WTC11 (cell line): ENCODE measurements at regions not wholly inside any gene's neighbourhood (a gene's known extent, or its start where the extent isn't known, plus 50 kb on each side); places are given as distances from the start of the nearest gene placed in this dataset.
A peak's percentile ranks its signal among the peaks of the same experiment; 100 is the strongest.

Experiments used
- ATAC-seq: fragments of 200-7000 bp; cut with Tn5 transposase; 2 replicates; pipeline ENCODE4 v1.10.0; 2021; ENCODE audit warnings: mild to moderate bottlenecking, moderate library complexity
- CTCF ChIA-PET: fragments of 300-600 bp; sonication (Branson Sonifier 250); formaldehyde crosslinking; loops from one replicate; lab custom pipeline; 2021; ENCODE audit warnings: antibody characterized with exemption; lab: Charles Lee
- POLR2A ChIA-PET: fragments of 350-600 bp; sonication (Branson Sonifier 250); formaldehyde crosslinking; loops from one replicate; lab custom pipeline; 2021; ENCODE audit warnings: antibody characterized with exemption; lab: Charles Lee
- DNase-seq: peaks from one replicate; pipeline ENCODE4 v3.0.0; 2021; ENCODE audit warnings: low spot score
- H3K27ac Mint-ChIP-seq: 2 replicates; pipeline ENCODE4 v1.8.0; 2021; ENCODE audit warnings: mixed read lengths
- H3K27me3 Mint-ChIP-seq: 2 replicates; pipeline ENCODE4 v1.8.0; 2021; ENCODE audit warnings: low read depth, mild to moderate bottlenecking, moderate library complexity, mixed read lengths
- H3K36me3 Mint-ChIP-seq: 2 replicates; pipeline ENCODE4 v1.8.0; 2021; ENCODE audit warnings: mixed read lengths
- H3K4me1 Mint-ChIP-seq: 2 replicates; pipeline ENCODE4 v1.8.0; 2022; ENCODE audit warnings: mixed read lengths
- H3K4me3 Mint-ChIP-seq: 2 replicates; pipeline ENCODE4 v1.8.0; 2021; ENCODE audit warnings: mild to moderate bottlenecking, moderate library complexity, mixed read lengths
- H3K9me3 Mint-ChIP-seq: 2 replicates; pipeline ENCODE4 v1.8.0; 2021; ENCODE audit warnings: mixed read lengths
- ESRRA ChIP-seq: sonication (generic); formaldehyde crosslinking; IDR thresholded peaks from 2 replicates; pipeline ENCODE4 v1.8.1; 2022; ENCODE audit warnings: mild to moderate bottlenecking, missing genetic modification reagents, borderline replicate concordance
- FOXJ3 ChIP-seq: sonication (generic); formaldehyde crosslinking; IDR thresholded peaks from 2 replicates; pipeline ENCODE4 v1.9.0; 2021; ENCODE audit warnings: missing genetic modification reagents, mild to moderate bottlenecking, borderline replicate concordance
- FOXP1 ChIP-seq: sonication (generic); formaldehyde crosslinking; IDR thresholded peaks from 2 replicates; pipeline ENCODE4 v1.8.0; 2022; ENCODE audit warnings: missing genetic modification reagents, mild to moderate bottlenecking, moderate library complexity, borderline replicate concordance
- HMGA2 ChIP-seq: fragments of 250-450 bp; sonication (Bioruptor Pico); IDR thresholded peaks from 2 replicates; pipeline ENCODE4 v1.4.0; 2021; ENCODE audit warnings: mild to moderate bottlenecking, moderate library complexity
- JUN ChIP-seq: sonication (generic); formaldehyde crosslinking; IDR thresholded peaks from 2 replicates; pipeline ENCODE4 v1.8.0; 2023; ENCODE audit warnings: mild to moderate bottlenecking, missing genetic modification reagents
- MYBL2 ChIP-seq: sonication (generic); formaldehyde crosslinking; IDR thresholded peaks from 2 replicates; pipeline ENCODE4 v1.8.1; 2023; ENCODE audit warnings: mild to moderate bottlenecking, moderate library complexity, missing genetic modification reagents
- NR1H2 ChIP-seq: sonication (generic); formaldehyde crosslinking; IDR thresholded peaks from 2 replicates; pipeline ENCODE4 v1.9.0; 2021; ENCODE audit warnings: mild to moderate bottlenecking, moderate library complexity, missing genetic modification reagents
- NR2C2 ChIP-seq: sonication (generic); formaldehyde crosslinking; IDR thresholded peaks from 2 replicates; pipeline ENCODE4 v1.8.0; 2022; ENCODE audit warnings: mild to moderate bottlenecking, missing genetic modification reagents
- TCF7 ChIP-seq: sonication (generic); formaldehyde crosslinking; IDR thresholded peaks from 2 replicates; pipeline ENCODE4 v1.8.0; 2022; ENCODE audit warnings: mild to moderate bottlenecking, low read depth, missing genetic modification reagents, moderate library complexity
- ZNF121 ChIP-seq: sonication (generic); formaldehyde crosslinking; IDR thresholded peaks from 2 replicates; pipeline ENCODE4 v1.8.0; 2023; ENCODE audit warnings: missing genetic modification reagents
- ZNF263 ChIP-seq: sonication (generic); formaldehyde crosslinking; IDR thresholded peaks from 2 replicates; pipeline ENCODE4 v1.8.1; 2022; ENCODE audit warnings: low read depth, mild to moderate bottlenecking, moderate library complexity, missing genetic modification reagents
- ZNF416 ChIP-seq: fragments of 250-450 bp; sonication (Bioruptor Pico); IDR thresholded peaks from 2 replicates; pipeline ENCODE4 v1.9.0; 2021; ENCODE audit warnings: mild to moderate bottlenecking, inconsistent platforms
- ZNF423 ChIP-seq: fragments of 250-450 bp; sonication (Bioruptor Pico); IDR thresholded peaks from 2 replicates; pipeline ENCODE4 v2.1.2; 2022; ENCODE audit warnings: mild to moderate bottlenecking, moderate library complexity
- TF ChIP-seq, protein P1 (sequence below): fragments of 200-600 bp; IDR thresholded peaks from 2 replicates; pipeline ENCODE4 v1.8.0; 2022; ENCODE audit warnings: antibody characterized with exemption
- TF ChIP-seq, protein P2 (sequence below): sonication (generic); formaldehyde crosslinking; IDR thresholded peaks from 2 replicates; pipeline ENCODE4 v1.8.1; 2022; ENCODE audit warnings: mild to moderate bottlenecking, moderate library complexity, missing genetic modification reagents
- TF ChIP-seq, protein P3 (sequence below): sonication (generic); formaldehyde crosslinking; IDR thresholded peaks from 2 replicates; pipeline ENCODE4 v1.8.1; 2022; ENCODE audit warnings: mild to moderate bottlenecking, missing genetic modification reagents, moderate library complexity, borderline replicate concordance
- TF ChIP-seq, protein P4 (sequence below): fragments of 250-450 bp; sonication (Bioruptor Pico); IDR thresholded peaks from 2 replicates; pipeline ENCODE4 v1.9.0; 2021; ENCODE audit warnings: mild to moderate bottlenecking
- TF ChIP-seq, protein P5 (sequence below): sonication (generic); formaldehyde crosslinking; IDR thresholded peaks from 2 replicates; pipeline ENCODE4 v1.8.1; 2023; ENCODE audit warnings: mild to moderate bottlenecking, missing genetic modification reagents
- TF ChIP-seq, protein P6 (sequence below): sonication (generic); formaldehyde crosslinking; IDR thresholded peaks from 2 replicates; pipeline ENCODE4 v1.8.0; 2023; ENCODE audit warnings: mild to moderate bottlenecking, missing genetic modification reagents
- TF ChIP-seq, protein P7 (sequence below): fragments of 250-450 bp; sonication (Bioruptor Pico); IDR thresholded peaks from 2 replicates; pipeline ENCODE4 v2.1.2; 2022; ENCODE audit warnings: mild to moderate bottlenecking, moderate library complexity

DNA sequence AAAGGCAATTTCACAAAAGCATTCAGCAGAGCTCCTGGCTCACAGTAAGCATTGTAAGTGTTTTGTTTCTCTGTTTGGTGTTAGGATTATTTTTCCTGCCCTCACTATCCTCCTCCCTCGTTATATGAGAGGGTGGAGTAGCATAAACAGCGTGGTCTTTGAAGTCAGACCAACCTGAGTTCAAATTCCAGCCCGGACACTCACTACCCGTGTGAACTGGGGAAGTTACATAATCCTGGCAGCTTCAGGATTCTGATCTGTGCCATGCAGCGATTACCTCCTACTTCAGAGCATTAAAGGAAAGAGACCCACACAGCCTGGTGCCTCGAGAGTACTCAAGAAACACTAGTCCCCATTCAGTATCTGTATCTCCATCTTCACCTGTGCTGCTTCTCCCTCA, 386.5 kb downstream of the INHBA start:
- no peak for DNase-seq
- H3K27ac Mint-ChIP-seq = no peak overlapping the region
- H3K27me3 Mint-ChIP-seq = no peaks in the 10 kb centered on the region
- no peak for ATAC-seq
- no peak overlapping the region for H3K4me3 Mint-ChIP-seq
- POLR2A ChIA-PET = no interaction called here
- TF ChIP-seq FOXP1 (CRISPR knock-in tag) (no peak), MYBL2 (CRISPR knock-in tag) (no peak), NR2C2 (CRISPR knock-in tag) (no peak), NR1H2 (CRISPR knock-in tag) (no peak)
- 0 out of 2 replicates have a peak, but pooled peaks cover 2% of the 10 kb centered on the region for H3K36me3 Mint-ChIP-seq
- peaks cover 22% of the 10 kb centered on the region for H3K4me1 Mint-ChIP-seq
- CTCF ChIA-PET = interaction anchor here (0.8 to 1.5 kb wide), 14 partner anchors 16 to 395 kb away, joined by 3 to 31 read pairs (median 4); no protein-coding TSS in a partner anchor
- H3K9me3 Mint-ChIP-seq = peaks cover 17% of the 10 kb centered on the region

DNA sequence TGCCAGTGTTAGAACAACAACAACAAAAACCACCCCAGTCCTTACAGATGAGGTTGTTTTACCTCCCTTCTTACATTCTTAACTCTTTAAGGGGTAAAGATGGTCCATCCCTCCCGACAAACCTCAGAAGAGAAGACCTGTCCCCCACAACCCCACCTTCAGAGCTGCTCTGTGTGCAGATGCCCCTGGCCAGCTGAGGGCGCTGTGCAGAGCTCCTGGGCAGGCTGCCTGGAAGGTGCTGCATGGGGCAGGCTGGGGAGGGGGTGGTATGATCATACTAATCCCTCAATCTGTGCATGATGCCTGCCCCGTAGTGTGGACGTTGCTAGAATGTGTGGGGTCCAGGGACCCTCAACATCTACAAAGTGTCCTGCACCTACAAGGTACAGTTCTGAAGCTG, 387.1 kb downstream of the INHBA start:
- peak; percentile 77 for DNase-seq
- ChIA-PET POLR2A (no interaction called here), CTCF (interaction anchor here (0.5 to 1.5 kb wide), 24 partner anchors 10 to 417 kb away, joined by 3 to 31 read pairs (median 4); no protein-coding TSS in a partner anchor)
- Mint-ChIP-seq H3K9me3 (peaks cover 17% of the 10 kb centered on the region), H3K27ac (no peak overlapping the region), H3K4me1 (peaks cover 23% of the 10 kb centered on the region), H3K4me3 (no peak overlapping the region), H3K36me3 (0 out of 2 replicates have a peak, but pooled peaks cover 2% of the 10 kb centered on the region), H3K27me3 (no peaks in the 10 kb centered on the region)
- TF ChIP-seq ZNF263 (no peak), ZNF121 (peak; percentile 47; the same call in 1 of the 2 replicates), JUN (CRISPR knock-in tag) (no peak)
- TF ChIP-seq, protein P1, sequence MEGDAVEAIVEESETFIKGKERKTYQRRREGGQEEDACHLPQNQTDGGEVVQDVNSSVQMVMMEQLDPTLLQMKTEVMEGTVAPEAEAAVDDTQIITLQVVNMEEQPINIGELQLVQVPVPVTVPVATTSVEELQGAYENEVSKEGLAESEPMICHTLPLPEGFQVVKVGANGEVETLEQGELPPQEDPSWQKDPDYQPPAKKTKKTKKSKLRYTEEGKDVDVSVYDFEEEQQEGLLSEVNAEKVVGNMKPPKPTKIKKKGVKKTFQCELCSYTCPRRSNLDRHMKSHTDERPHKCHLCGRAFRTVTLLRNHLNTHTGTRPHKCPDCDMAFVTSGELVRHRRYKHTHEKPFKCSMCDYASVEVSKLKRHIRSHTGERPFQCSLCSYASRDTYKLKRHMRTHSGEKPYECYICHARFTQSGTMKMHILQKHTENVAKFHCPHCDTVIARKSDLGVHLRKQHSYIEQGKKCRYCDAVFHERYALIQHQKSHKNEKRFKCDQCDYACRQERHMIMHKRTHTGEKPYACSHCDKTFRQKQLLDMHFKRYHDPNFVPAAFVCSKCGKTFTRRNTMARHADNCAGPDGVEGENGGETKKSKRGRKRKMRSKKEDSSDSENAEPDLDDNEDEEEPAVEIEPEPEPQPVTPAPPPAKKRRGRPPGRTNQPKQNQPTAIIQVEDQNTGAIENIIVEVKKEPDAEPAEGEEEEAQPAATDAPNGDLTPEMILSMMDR = peak; percentile 58
- TF ChIP-seq, protein P2, sequence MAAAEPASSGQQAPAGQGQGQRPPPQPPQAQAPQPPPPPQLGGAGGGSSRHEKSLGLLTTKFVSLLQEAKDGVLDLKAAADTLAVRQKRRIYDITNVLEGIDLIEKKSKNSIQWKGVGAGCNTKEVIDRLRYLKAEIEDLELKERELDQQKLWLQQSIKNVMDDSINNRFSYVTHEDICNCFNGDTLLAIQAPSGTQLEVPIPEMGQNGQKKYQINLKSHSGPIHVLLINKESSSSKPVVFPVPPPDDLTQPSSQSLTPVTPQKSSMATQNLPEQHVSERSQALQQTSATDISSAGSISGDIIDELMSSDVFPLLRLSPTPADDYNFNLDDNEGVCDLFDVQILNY (CRISPR knock-in tag) = no peak
- TF ChIP-seq, all 79 proteins: peak for 2
- ATAC-seq = peak; percentile 98

DNA sequence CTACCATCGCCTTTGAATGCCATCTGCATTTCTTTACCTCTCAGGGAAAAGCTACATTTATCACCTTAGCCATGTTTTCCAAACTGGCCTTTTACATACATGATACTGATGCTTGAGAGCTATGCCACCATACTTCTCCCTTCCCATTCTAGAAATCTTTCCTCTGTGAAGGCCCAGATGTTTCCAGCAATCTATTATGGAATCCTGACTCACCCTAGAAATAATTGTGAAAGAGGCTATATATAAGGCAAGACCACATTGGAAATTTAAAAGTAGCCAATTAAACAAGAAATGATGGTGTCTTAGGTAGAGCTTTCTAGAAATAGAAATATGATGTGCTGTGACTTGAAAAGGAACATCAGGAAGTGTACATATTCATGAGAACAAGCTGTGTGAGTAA, 389.7 kb downstream of the INHBA start:
- ChIA-PET POLR2A (no interaction called here), CTCF (interaction anchor here (1.2 kb wide), 1 partner anchor 392 kb away, joined by 6 read pairs; no protein-coding TSS in a partner anchor)
- no peak overlapping the region for H3K27ac Mint-ChIP-seq
- H3K4me3 Mint-ChIP-seq = no peak overlapping the region
- no peaks in the 10 kb centered on the region for H3K27me3 Mint-ChIP-seq
- peaks cover 23% of the 10 kb centered on the region for H3K4me1 Mint-ChIP-seq
- ATAC-seq (no peak), DNase-seq (no peak)
- 0 out of 2 replicates have a peak, but pooled peaks cover under 1% of the 10 kb centered on the region for H3K36me3 Mint-ChIP-seq
- H3K9me3 Mint-ChIP-seq = peaks cover 2% of the 10 kb centered on the region
- TF ChIP-seq TCF7 (CRISPR knock-in tag) (no peak), FOXJ3 (no peak), HMGA2 (no peak), ZNF423 (CRISPR knock-in tag) (no peak), ZNF416 (no peak), ESRRA (CRISPR knock-in tag) (no peak)
- TF ChIP-seq, protein P3, sequence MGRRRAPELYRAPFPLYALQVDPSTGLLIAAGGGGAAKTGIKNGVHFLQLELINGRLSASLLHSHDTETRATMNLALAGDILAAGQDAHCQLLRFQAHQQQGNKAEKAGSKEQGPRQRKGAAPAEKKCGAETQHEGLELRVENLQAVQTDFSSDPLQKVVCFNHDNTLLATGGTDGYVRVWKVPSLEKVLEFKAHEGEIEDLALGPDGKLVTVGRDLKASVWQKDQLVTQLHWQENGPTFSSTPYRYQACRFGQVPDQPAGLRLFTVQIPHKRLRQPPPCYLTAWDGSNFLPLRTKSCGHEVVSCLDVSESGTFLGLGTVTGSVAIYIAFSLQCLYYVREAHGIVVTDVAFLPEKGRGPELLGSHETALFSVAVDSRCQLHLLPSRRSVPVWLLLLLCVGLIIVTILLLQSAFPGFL (CRISPR knock-in tag) = no peak
- TF ChIP-seq, protein P4, sequence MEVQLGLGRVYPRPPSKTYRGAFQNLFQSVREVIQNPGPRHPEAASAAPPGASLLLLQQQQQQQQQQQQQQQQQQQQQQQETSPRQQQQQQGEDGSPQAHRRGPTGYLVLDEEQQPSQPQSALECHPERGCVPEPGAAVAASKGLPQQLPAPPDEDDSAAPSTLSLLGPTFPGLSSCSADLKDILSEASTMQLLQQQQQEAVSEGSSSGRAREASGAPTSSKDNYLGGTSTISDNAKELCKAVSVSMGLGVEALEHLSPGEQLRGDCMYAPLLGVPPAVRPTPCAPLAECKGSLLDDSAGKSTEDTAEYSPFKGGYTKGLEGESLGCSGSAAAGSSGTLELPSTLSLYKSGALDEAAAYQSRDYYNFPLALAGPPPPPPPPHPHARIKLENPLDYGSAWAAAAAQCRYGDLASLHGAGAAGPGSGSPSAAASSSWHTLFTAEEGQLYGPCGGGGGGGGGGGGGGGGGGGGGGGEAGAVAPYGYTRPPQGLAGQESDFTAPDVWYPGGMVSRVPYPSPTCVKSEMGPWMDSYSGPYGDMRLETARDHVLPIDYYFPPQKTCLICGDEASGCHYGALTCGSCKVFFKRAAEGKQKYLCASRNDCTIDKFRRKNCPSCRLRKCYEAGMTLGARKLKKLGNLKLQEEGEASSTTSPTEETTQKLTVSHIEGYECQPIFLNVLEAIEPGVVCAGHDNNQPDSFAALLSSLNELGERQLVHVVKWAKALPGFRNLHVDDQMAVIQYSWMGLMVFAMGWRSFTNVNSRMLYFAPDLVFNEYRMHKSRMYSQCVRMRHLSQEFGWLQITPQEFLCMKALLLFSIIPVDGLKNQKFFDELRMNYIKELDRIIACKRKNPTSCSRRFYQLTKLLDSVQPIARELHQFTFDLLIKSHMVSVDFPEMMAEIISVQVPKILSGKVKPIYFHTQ (CRISPR knock-in tag) = no peak
- TF ChIP-seq, protein P5, sequence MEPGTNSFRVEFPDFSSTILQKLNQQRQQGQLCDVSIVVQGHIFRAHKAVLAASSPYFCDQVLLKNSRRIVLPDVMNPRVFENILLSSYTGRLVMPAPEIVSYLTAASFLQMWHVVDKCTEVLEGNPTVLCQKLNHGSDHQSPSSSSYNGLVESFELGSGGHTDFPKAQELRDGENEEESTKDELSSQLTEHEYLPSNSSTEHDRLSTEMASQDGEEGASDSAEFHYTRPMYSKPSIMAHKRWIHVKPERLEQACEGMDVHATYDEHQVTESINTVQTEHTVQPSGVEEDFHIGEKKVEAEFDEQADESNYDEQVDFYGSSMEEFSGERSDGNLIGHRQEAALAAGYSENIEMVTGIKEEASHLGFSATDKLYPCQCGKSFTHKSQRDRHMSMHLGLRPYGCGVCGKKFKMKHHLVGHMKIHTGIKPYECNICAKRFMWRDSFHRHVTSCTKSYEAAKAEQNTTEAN (CRISPR knock-in tag) = no peak
- TF ChIP-seq, protein P6, sequence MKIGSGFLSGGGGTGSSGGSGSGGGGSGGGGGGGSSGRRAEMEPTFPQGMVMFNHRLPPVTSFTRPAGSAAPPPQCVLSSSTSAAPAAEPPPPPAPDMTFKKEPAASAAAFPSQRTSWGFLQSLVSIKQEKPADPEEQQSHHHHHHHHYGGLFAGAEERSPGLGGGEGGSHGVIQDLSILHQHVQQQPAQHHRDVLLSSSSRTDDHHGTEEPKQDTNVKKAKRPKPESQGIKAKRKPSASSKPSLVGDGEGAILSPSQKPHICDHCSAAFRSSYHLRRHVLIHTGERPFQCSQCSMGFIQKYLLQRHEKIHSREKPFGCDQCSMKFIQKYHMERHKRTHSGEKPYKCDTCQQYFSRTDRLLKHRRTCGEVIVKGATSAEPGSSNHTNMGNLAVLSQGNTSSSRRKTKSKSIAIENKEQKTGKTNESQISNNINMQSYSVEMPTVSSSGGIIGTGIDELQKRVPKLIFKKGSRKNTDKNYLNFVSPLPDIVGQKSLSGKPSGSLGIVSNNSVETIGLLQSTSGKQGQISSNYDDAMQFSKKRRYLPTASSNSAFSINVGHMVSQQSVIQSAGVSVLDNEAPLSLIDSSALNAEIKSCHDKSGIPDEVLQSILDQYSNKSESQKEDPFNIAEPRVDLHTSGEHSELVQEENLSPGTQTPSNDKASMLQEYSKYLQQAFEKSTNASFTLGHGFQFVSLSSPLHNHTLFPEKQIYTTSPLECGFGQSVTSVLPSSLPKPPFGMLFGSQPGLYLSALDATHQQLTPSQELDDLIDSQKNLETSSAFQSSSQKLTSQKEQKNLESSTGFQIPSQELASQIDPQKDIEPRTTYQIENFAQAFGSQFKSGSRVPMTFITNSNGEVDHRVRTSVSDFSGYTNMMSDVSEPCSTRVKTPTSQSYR (CRISPR knock-in tag) = no peak
- TF ChIP-seq, protein P7, sequence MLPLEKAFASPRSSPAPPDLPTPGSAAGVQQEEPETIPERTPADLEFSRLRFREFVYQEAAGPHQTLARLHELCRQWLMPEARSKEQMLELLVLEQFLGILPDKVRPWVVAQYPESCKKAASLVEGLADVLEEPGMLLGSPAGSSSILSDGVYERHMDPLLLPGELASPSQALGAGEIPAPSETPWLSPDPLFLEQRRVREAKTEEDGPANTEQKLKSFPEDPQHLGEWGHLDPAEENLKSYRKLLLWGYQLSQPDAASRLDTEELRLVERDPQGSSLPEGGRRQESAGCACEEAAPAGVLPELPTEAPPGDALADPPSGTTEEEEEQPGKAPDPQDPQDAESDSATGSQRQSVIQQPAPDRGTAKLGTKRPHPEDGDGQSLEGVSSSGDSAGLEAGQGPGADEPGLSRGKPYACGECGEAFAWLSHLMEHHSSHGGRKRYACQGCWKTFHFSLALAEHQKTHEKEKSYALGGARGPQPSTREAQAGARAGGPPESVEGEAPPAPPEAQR (CRISPR knock-in tag) = no peak
